GM12878 (cell line): ENCODE measurements at regions not wholly inside any gene's neighbourhood (a gene's known extent, or its start where the extent isn't known, plus 50 kb on each side); places are given as distances from the start of the nearest gene placed in this dataset.

ENCODE experiments used
- CBX5 ChIP-seq: sonication (generic); IDR thresholded peaks from 2 replicates; pipeline ENCODE4 v1.6.1; 2016; ENCODE audit warnings: low read depth, moderate library complexity, mild to moderate bottlenecking, inconsistent platforms
- CTCF ChIP-seq, 3 experiments: IDR thresholded peaks in 2 of 3; conservative IDR thresholded peaks in 1 of 3; 2 replicates each; pipeline ENCODE4 v1.5.1; 2011; ENCODE audit warnings: low read depth in 3 of 3, low read length in 3 of 3, mild to moderate bottlenecking in 3 of 3, control low read depth in 2 of 3, moderate library complexity in 2 of 3, inconsistent platforms in 1 of 3, mixed read lengths in 1 of 3; ENCODE audit not compliant: control insufficient read depth in 2 of 3, insufficient read depth in 1 of 3; ENCODE audit errors: extremely low read depth in 1 of 3
- EZH2 ChIP-seq: IDR thresholded peaks from 2 replicates; pipeline ENCODE4 v1.6.1; 2012; ENCODE audit warnings: low read depth, mild to moderate bottlenecking, control low read depth, inconsistent platforms, low read length, borderline replicate concordance; ENCODE audit not compliant: control insufficient read depth
- NFIC ChIP-seq: IDR thresholded peaks from 2 replicates; pipeline ENCODE4 v1.6.1; 2012; ENCODE audit warnings: low read depth, mild to moderate bottlenecking, inconsistent platforms, low read length, moderate library complexity
- NR2C2 ChIP-seq: IDR thresholded peaks from 2 replicates; pipeline ENCODE4 v1.6.1; 2011; ENCODE audit warnings: borderline replicate concordance, low read depth; ENCODE audit not compliant: control insufficient read depth, insufficient read length
- SMARCA5 ChIP-seq: fragments of 450-650 bp; IDR thresholded peaks from 2 replicates; pipeline ENCODE4 v1.6.1; 2017; ENCODE audit warnings: mild to moderate bottlenecking
- TCF3 ChIP-seq: IDR thresholded peaks from 2 replicates; pipeline ENCODE4 v1.6.1; 2012; ENCODE audit warnings: low read depth, mild to moderate bottlenecking, low read length, borderline replicate concordance; ENCODE audit not compliant: insufficient read depth
- ZBTB33 ChIP-seq: fragments of 450-650 bp; IDR thresholded peaks from 2 replicates; pipeline ENCODE4 v1.6.1; 2017; ENCODE audit warnings: mild to moderate bottlenecking

GRCh38 chr2:129768485-129769184 lies 210.8 kb upstream of the RAB6C start:
- TF ChIP-seq NR2C2, result no peak
- no peak for TF ChIP-seq ZBTB33
- no peak for TF ChIP-seq CTCF (IDR thresholded peaks at IDR 0.05 in 2 of 3, conservative IDR thresholded peaks at IDR 0.05 in 1 of 3; ENCODE audit: control insufficient read depth in 2 of 3, extremely low read depth in 1 of 3, insufficient read depth in 1 of 3, low read depth in 3 of 3, low read length in 3 of 3)
- no peak for TF ChIP-seq NFIC
- no peak for TF ChIP-seq TCF3
- TF ChIP-seq EZH2, result no peak
- TF ChIP-seq CBX5, result no peak
- TF ChIP-seq SMARCA5, result no peak
